ENCODE measurements at regions not wholly inside any gene's neighbourhood (a gene's known extent, or its start where the extent isn't known, plus 50 kb on each side); places are given as distances from the start of the nearest gene placed in this dataset.

DNA sequence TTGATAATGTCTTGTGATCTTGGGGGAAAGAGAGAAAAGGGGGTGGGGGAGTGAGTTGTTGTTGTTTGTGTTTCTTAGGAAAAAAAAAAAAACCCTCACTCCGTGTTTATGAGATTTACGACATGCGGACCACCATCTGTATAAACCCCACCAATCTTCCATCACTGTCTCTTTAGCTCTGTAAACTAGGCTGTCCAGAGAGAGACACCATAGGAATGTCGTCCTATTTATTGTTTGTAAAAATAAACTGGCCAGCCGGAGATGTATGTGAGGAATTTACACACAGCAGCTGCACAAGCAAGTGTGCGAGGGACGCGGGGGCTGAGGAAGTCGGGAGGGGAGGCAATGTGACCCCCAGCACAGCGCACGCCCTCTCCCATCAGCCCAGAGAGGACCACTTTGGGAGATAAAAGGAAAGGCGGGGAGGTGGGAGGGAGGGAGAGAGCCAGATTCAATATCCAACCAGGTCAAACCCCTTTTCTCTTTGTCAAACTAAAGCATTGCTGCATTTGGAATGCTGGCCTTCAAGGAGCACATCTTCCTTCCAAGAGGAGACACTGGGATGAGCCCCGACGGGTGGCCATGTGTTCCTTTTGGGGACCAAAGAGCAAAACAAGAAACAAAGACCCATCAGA lies 136.2 kb upstream of the SALL1 start:
- intact Hi-C loops (cut with DNase I, micrococcal nuclease): no loop called here
- H3K27me3 Mint-ChIP-seq: peaks cover 4% of the 10 kb centered on the region
- ChIA-PET CTCF (no interaction called here), POLR2A (no interaction called here)
- H3K4me3 Mint-ChIP-seq: no peak overlapping the region
- ATAC-seq (ENCODE audit: poor library complexity) (no peak), DNase-seq (no peak)
- no peaks in the 10 kb centered on the region for H3K27me3 ChIP-seq (ENCODE audit: control insufficient read depth in 1 of 2, insufficient read depth in 2 of 2, low read length in 2 of 2)
- H3K4me1 ChIP-seq (ENCODE audit: insufficient read depth, low read length): no peaks in the 10 kb centered on the region
- H3K4me1 Mint-ChIP-seq (ENCODE audit: low read depth): no peaks in the 10 kb centered on the region
- H3K9me3 ChIP-seq (ENCODE audit: control insufficient read depth in 1 of 2, insufficient read depth in 1 of 2, low read length in 2 of 2): peaks cover 0 to 8% of the 10 kb centered on the region in 2 experiments
- no peaks in the 10 kb centered on the region for H3K36me3 ChIP-seq (ENCODE audit: insufficient read depth, low read length)
- H3K4me3 ChIP-seq (ENCODE audit: low read length): no peak overlapping the region
- H3K9me3 Mint-ChIP-seq: peaks cover 2% of the 10 kb centered on the region
- H3K27ac Mint-ChIP-seq: no peak overlapping the region
- no peak overlapping the region for H3K27ac ChIP-seq (ENCODE audit: low read depth in 1 of 2, low read length in 2 of 2)
- TF ChIP-seq, protein P1, sequence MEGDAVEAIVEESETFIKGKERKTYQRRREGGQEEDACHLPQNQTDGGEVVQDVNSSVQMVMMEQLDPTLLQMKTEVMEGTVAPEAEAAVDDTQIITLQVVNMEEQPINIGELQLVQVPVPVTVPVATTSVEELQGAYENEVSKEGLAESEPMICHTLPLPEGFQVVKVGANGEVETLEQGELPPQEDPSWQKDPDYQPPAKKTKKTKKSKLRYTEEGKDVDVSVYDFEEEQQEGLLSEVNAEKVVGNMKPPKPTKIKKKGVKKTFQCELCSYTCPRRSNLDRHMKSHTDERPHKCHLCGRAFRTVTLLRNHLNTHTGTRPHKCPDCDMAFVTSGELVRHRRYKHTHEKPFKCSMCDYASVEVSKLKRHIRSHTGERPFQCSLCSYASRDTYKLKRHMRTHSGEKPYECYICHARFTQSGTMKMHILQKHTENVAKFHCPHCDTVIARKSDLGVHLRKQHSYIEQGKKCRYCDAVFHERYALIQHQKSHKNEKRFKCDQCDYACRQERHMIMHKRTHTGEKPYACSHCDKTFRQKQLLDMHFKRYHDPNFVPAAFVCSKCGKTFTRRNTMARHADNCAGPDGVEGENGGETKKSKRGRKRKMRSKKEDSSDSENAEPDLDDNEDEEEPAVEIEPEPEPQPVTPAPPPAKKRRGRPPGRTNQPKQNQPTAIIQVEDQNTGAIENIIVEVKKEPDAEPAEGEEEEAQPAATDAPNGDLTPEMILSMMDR (IDR thresholded peaks at IDR 0.05): no peak
- H3K36me3 Mint-ChIP-seq (ENCODE audit: low read depth): no peaks in the 10 kb centered on the region

DNA sequence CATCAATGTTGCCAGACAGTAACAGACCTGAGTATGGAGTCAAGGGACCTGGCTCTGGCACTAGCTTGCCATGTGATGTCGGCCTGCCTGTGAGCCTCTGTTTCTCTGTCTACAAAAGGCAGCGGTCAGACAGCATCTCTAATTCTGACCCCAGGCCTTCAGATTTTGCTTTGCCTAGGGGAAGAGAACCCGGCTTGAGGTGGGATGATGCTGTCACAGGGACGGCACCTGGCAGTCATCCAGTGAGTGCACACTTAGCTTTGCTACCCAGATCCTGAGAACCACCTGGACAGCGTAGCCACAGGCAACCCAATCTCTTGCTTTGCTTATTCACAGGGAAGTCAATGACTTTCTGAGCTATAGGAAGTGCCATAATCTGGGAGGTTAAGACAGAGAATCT lies 135.2 kb upstream of the SALL1 start:
- no peak overlapping the region for H3K27ac ChIP-seq (ENCODE audit: low read depth in 1 of 2, low read length in 2 of 2)
- TF ChIP-seq, protein P1 (IDR thresholded peaks at IDR 0.05): no peak
- no peaks in the 10 kb centered on the region for H3K36me3 Mint-ChIP-seq (ENCODE audit: low read depth)
- H3K9me3 ChIP-seq (ENCODE audit: control insufficient read depth in 1 of 2, insufficient read depth in 1 of 2, low read length in 2 of 2): peaks cover 0 to 8% of the 10 kb centered on the region in 2 experiments
- no peaks in the 10 kb centered on the region for H3K36me3 ChIP-seq (ENCODE audit: insufficient read depth, low read length)
- H3K4me1 ChIP-seq (ENCODE audit: insufficient read depth, low read length): no peaks in the 10 kb centered on the region
- no peak overlapping the region for H3K27ac Mint-ChIP-seq
- DNase-seq (no peak), ATAC-seq (ENCODE audit: poor library complexity) (no peak)
- no peak overlapping the region for H3K4me3 ChIP-seq (ENCODE audit: low read length)
- no peak overlapping the region for H3K4me3 Mint-ChIP-seq
- ChIA-PET POLR2A (no interaction called here), CTCF (no interaction called here)
- H3K27me3 Mint-ChIP-seq: peaks cover 4% of the 10 kb centered on the region
- H3K9me3 Mint-ChIP-seq: peaks cover 2% of the 10 kb centered on the region
- intact Hi-C loops (cut with DNase I, micrococcal nuclease): no loop called here
- H3K27me3 ChIP-seq (ENCODE audit: control insufficient read depth in 1 of 2, insufficient read depth in 2 of 2, low read length in 2 of 2): no peaks in the 10 kb centered on the region
- no peaks in the 10 kb centered on the region for H3K4me1 Mint-ChIP-seq (ENCODE audit: low read depth)

DNA sequence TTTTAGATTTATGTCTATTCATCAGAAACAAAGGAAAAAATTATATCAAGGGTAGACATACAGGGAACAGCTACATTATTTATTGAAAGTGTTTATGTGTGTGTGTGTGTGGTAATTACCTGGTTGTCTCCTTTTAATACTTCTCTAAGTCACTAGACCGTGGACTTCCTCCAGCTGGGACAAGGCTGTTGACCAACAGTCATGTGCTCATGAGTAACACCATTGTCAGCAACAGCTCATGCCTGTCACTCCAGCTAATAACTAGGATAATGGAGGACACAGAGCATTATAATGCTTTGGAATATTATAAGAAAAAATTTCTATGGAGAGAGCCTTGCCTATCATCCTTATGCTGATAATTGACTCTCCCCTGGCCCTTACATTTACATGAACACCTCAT lies 125.3 kb upstream of the SALL1 start:
- intact Hi-C loops (cut with DNase I, micrococcal nuclease): no loop called here
- TF ChIP-seq, protein P1 (IDR thresholded peaks at IDR 0.05): no peak
- Histone ChIP-seq H3K4me1 (ENCODE audit: insufficient read depth, low read length) (no peaks in the 10 kb centered on the region), H3K27ac (ENCODE audit: low read depth in 1 of 2, low read length in 2 of 2) (no peak overlapping the region), H3K9me3 (ENCODE audit: control insufficient read depth in 1 of 2, insufficient read depth in 1 of 2, low read length in 2 of 2) (peaks cover 0 to 5% of the 10 kb centered on the region in 2 experiments), H3K36me3 (ENCODE audit: insufficient read depth, low read length) (no peaks in the 10 kb centered on the region), H3K4me3 (ENCODE audit: low read length) (no peak overlapping the region), H3K27me3 (ENCODE audit: control insufficient read depth in 1 of 2, insufficient read depth in 2 of 2, low read length in 2 of 2) (no peaks in the 10 kb centered on the region)
- CTCF ChIA-PET: no interaction called here
- Mint-ChIP-seq H3K9me3 (peaks cover 7% of the 10 kb centered on the region), H3K27me3 (no peaks in the 10 kb centered on the region), H3K27ac (no peak overlapping the region), H3K36me3 (ENCODE audit: low read depth) (no peaks in the 10 kb centered on the region), H3K4me1 (ENCODE audit: low read depth) (no peaks in the 10 kb centered on the region), H3K4me3 (no peak overlapping the region)
- POLR2A ChIA-PET: no interaction called here
- DNase-seq (no peak), ATAC-seq (ENCODE audit: poor library complexity) (no peak)
